ENCODE measurements at regions not wholly inside any gene's neighbourhood (a gene's known extent, or its start where the extent isn't known, plus 50 kb on each side); places are given as distances from the start of the nearest gene placed in this dataset.

DNA sequence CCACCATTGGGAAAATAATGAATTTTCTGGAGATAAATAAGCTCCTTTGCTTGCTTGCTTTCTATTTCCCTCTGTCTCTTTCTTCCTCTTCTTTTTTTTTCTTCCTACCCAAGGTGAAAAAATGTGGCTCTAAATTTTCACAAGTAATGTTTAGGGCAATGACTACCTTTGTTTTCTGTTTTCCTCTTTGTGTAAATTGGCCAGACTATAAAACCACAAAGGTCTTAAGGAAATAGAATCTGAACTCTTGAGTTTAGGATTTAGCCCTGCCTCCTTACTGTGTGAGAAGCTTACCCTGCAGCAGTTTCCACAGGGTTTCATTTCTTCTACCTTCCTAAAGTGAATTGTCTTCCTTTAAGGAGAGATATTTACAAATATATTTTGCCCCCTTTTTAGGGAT lies 330.4 kb downstream of the ARL4A start:
- TF ChIP-seq, protein P1, sequence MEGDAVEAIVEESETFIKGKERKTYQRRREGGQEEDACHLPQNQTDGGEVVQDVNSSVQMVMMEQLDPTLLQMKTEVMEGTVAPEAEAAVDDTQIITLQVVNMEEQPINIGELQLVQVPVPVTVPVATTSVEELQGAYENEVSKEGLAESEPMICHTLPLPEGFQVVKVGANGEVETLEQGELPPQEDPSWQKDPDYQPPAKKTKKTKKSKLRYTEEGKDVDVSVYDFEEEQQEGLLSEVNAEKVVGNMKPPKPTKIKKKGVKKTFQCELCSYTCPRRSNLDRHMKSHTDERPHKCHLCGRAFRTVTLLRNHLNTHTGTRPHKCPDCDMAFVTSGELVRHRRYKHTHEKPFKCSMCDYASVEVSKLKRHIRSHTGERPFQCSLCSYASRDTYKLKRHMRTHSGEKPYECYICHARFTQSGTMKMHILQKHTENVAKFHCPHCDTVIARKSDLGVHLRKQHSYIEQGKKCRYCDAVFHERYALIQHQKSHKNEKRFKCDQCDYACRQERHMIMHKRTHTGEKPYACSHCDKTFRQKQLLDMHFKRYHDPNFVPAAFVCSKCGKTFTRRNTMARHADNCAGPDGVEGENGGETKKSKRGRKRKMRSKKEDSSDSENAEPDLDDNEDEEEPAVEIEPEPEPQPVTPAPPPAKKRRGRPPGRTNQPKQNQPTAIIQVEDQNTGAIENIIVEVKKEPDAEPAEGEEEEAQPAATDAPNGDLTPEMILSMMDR (IDR thresholded peaks at IDR 0.05; ENCODE audit: low read depth, low read length): no peak
- TF ChIP-seq EZH2phosphoT487 (IDR thresholded peaks at IDR 0.05; ENCODE audit: low read depth): no peak

All from OCI-LY3 (cell line).